WTC11 (cell line): ENCODE measurements at regions not wholly inside any gene's neighbourhood (a gene's known extent, or its start where the extent isn't known, plus 50 kb on each side); places are given as distances from the start of the nearest gene placed in this dataset.

ENCODE experiments used
- ATAC-seq: fragments of 200-7000 bp; cut with Tn5 transposase; 2 replicates; pipeline ENCODE4 v1.10.0; 2021; ENCODE audit warnings: mild to moderate bottlenecking, moderate library complexity
- CTCF ChIA-PET: fragments of 300-600 bp; sonication (Branson Sonifier 250); formaldehyde crosslinking; loops from one replicate; lab custom pipeline; 2021; ENCODE audit warnings: antibody characterized with exemption; lab: Charles Lee
- POLR2A ChIA-PET: fragments of 350-600 bp; sonication (Branson Sonifier 250); formaldehyde crosslinking; loops from one replicate; lab custom pipeline; 2021; ENCODE audit warnings: antibody characterized with exemption; lab: Charles Lee
- DNase-seq: peaks from one replicate; pipeline ENCODE4 v3.0.0; 2021; ENCODE audit warnings: low spot score
- H3K27ac Mint-ChIP-seq: 2 replicates; pipeline ENCODE4 v1.8.0; 2021; ENCODE audit warnings: mixed read lengths
- H3K27me3 Mint-ChIP-seq: 2 replicates; pipeline ENCODE4 v1.8.0; 2021; ENCODE audit warnings: low read depth, mild to moderate bottlenecking, moderate library complexity, mixed read lengths
- H3K36me3 Mint-ChIP-seq: 2 replicates; pipeline ENCODE4 v1.8.0; 2021; ENCODE audit warnings: mixed read lengths
- H3K4me1 Mint-ChIP-seq: 2 replicates; pipeline ENCODE4 v1.8.0; 2022; ENCODE audit warnings: mixed read lengths
- H3K4me3 Mint-ChIP-seq: 2 replicates; pipeline ENCODE4 v1.8.0; 2021; ENCODE audit warnings: mild to moderate bottlenecking, moderate library complexity, mixed read lengths
- H3K9me3 Mint-ChIP-seq: 2 replicates; pipeline ENCODE4 v1.8.0; 2021; ENCODE audit warnings: mixed read lengths
- ATF1 ChIP-seq: sonication (generic); formaldehyde crosslinking; IDR thresholded peaks from 2 replicates; pipeline ENCODE4 v1.8.1; 2023; ENCODE audit warnings: mild to moderate bottlenecking, moderate library complexity, missing genetic modification reagents
- GRHL2 ChIP-seq: fragments of 250-450 bp; sonication (Bioruptor Pico); IDR thresholded peaks from 2 replicates; pipeline ENCODE4 v1.8.0; 2022; ENCODE audit warnings: mild to moderate bottlenecking, moderate library complexity; ENCODE audit not compliant: insufficient replicate concordance, severe bottlenecking
- JUN ChIP-seq: sonication (generic); formaldehyde crosslinking; IDR thresholded peaks from 2 replicates; pipeline ENCODE4 v1.8.0; 2023; ENCODE audit warnings: mild to moderate bottlenecking, missing genetic modification reagents
- KAT7 ChIP-seq: sonication (generic); formaldehyde crosslinking; IDR thresholded peaks from 2 replicates; pipeline ENCODE4 v1.8.1; 2023; ENCODE audit warnings: missing genetic modification reagents, mild to moderate bottlenecking, borderline replicate concordance
- NFATC4 ChIP-seq: fragments of 250-450 bp; sonication (Bioruptor Pico); IDR thresholded peaks from 2 replicates; pipeline ENCODE4 v1.9.0; 2021; ENCODE audit warnings: mild to moderate bottlenecking
- RELA ChIP-seq: sonication (generic); formaldehyde crosslinking; IDR thresholded peaks from 2 replicates; pipeline ENCODE4 v1.8.1; 2022; ENCODE audit warnings: missing genetic modification reagents, mild to moderate bottlenecking, borderline replicate concordance
- SMAD3 ChIP-seq: sonication (generic); formaldehyde crosslinking; IDR thresholded peaks from 2 replicates; pipeline ENCODE4 v1.8.0; 2022; ENCODE audit warnings: missing genetic modification reagents, mild to moderate bottlenecking, borderline replicate concordance
- ZBTB21 ChIP-seq: sonication (generic); formaldehyde crosslinking; IDR thresholded peaks from 2 replicates; pipeline ENCODE4 v1.8.1; 2023; ENCODE audit warnings: mild to moderate bottlenecking, missing genetic modification reagents, borderline replicate concordance
- ZNF423 ChIP-seq: fragments of 250-450 bp; sonication (Bioruptor Pico); IDR thresholded peaks from 2 replicates; pipeline ENCODE4 v2.1.2; 2022; ENCODE audit warnings: mild to moderate bottlenecking, moderate library complexity
- TF ChIP-seq, protein P1 (sequence below): sonication (generic); formaldehyde crosslinking; IDR thresholded peaks from 2 replicates; pipeline ENCODE4 v1.8.0; 2023; ENCODE audit warnings: missing genetic modification reagents, mild to moderate bottlenecking, borderline replicate concordance
- TF ChIP-seq, protein P2 (sequence below): fragments of 200-600 bp; IDR thresholded peaks from 2 replicates; pipeline ENCODE4 v1.8.0; 2022; ENCODE audit warnings: antibody characterized with exemption
- TF ChIP-seq, protein P3 (sequence below): sonication (generic); formaldehyde crosslinking; IDR thresholded peaks from 2 replicates; pipeline ENCODE4 v1.8.1; 2023; ENCODE audit warnings: mild to moderate bottlenecking, missing genetic modification reagents
- TF ChIP-seq, protein P4 (sequence below): sonication (generic); formaldehyde crosslinking; IDR thresholded peaks from 2 replicates; pipeline ENCODE4 v1.8.1; 2023; ENCODE audit warnings: mild to moderate bottlenecking, missing genetic modification reagents, moderate library complexity
- TF ChIP-seq, protein P5 (sequence below): sonication (generic); formaldehyde crosslinking; IDR thresholded peaks from 2 replicates; pipeline ENCODE4 v1.8.0; 2023; ENCODE audit warnings: missing genetic modification reagents
- TF ChIP-seq, protein P6 (sequence below): sonication (generic); formaldehyde crosslinking; IDR thresholded peaks from 2 replicates; pipeline ENCODE4 v1.8.0; 2022; ENCODE audit warnings: mild to moderate bottlenecking, missing genetic modification reagents
- TF ChIP-seq, protein P7 (sequence below): sonication (generic); formaldehyde crosslinking; IDR thresholded peaks from 2 replicates; pipeline ENCODE4 v1.8.0; 2022; ENCODE audit warnings: mild to moderate bottlenecking, missing genetic modification reagents
- TF ChIP-seq, protein P8 (sequence below): sonication (generic); formaldehyde crosslinking; IDR thresholded peaks from 2 replicates; pipeline ENCODE4 v1.8.1; 2023; ENCODE audit warnings: mild to moderate bottlenecking, missing genetic modification reagents, borderline replicate concordance
- TF ChIP-seq, protein P9 (sequence below): sonication (generic); formaldehyde crosslinking; conservative IDR thresholded peaks from 2 replicates; pipeline ENCODE4 v1.8.1; 2022; ENCODE audit warnings: mild to moderate bottlenecking, missing genetic modification reagents

DNA sequence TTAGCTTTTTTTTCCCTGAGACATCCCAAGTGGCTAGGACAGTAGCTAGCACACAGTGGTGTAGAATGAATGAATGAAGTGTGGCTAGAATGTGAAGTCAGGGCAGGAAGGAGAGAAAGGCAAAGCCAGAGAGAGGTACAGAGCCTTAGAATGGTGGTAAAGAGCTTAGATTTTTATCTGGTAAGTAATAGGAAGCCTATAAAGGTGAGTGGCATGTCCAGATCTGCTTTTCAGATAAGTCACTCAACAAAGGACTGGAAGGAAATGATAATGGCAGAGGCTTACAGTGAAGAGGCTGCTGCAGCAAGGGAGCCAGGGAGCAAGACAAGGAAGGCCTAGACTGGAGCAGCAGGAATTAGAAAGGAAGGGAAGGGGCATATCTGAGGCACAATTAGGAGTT is 96.0 kb upstream of the PRDM1 start:
- no peak for DNase-seq
- POLR2A ChIA-PET, result no interaction called here
- peaks cover 100% of the 10 kb centered on the region for H3K27me3 Mint-ChIP-seq
- no peak overlapping the region for H3K4me3 Mint-ChIP-seq
- no peak for TF ChIP-seq ZNF423 (CRISPR knock-in tag)
- TF ChIP-seq, protein P1, sequence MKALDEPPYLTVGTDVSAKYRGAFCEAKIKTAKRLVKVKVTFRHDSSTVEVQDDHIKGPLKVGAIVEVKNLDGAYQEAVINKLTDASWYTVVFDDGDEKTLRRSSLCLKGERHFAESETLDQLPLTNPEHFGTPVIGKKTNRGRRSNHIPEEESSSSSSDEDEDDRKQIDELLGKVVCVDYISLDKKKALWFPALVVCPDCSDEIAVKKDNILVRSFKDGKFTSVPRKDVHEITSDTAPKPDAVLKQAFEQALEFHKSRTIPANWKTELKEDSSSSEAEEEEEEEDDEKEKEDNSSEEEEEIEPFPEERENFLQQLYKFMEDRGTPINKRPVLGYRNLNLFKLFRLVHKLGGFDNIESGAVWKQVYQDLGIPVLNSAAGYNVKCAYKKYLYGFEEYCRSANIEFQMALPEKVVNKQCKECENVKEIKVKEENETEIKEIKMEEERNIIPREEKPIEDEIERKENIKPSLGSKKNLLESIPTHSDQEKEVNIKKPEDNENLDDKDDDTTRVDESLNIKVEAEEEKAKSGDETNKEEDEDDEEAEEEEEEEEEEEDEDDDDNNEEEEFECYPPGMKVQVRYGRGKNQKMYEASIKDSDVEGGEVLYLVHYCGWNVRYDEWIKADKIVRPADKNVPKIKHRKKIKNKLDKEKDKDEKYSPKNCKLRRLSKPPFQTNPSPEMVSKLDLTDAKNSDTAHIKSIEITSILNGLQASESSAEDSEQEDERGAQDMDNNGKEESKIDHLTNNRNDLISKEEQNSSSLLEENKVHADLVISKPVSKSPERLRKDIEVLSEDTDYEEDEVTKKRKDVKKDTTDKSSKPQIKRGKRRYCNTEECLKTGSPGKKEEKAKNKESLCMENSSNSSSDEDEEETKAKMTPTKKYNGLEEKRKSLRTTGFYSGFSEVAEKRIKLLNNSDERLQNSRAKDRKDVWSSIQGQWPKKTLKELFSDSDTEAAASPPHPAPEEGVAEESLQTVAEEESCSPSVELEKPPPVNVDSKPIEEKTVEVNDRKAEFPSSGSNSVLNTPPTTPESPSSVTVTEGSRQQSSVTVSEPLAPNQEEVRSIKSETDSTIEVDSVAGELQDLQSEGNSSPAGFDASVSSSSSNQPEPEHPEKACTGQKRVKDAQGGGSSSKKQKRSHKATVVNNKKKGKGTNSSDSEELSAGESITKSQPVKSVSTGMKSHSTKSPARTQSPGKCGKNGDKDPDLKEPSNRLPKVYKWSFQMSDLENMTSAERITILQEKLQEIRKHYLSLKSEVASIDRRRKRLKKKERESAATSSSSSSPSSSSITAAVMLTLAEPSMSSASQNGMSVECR, result no peak
- TF ChIP-seq NFATC4 (CRISPR knock-in tag), result no peak
- TF ChIP-seq, protein P2, sequence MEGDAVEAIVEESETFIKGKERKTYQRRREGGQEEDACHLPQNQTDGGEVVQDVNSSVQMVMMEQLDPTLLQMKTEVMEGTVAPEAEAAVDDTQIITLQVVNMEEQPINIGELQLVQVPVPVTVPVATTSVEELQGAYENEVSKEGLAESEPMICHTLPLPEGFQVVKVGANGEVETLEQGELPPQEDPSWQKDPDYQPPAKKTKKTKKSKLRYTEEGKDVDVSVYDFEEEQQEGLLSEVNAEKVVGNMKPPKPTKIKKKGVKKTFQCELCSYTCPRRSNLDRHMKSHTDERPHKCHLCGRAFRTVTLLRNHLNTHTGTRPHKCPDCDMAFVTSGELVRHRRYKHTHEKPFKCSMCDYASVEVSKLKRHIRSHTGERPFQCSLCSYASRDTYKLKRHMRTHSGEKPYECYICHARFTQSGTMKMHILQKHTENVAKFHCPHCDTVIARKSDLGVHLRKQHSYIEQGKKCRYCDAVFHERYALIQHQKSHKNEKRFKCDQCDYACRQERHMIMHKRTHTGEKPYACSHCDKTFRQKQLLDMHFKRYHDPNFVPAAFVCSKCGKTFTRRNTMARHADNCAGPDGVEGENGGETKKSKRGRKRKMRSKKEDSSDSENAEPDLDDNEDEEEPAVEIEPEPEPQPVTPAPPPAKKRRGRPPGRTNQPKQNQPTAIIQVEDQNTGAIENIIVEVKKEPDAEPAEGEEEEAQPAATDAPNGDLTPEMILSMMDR, result no peak
- TF ChIP-seq, protein P3, sequence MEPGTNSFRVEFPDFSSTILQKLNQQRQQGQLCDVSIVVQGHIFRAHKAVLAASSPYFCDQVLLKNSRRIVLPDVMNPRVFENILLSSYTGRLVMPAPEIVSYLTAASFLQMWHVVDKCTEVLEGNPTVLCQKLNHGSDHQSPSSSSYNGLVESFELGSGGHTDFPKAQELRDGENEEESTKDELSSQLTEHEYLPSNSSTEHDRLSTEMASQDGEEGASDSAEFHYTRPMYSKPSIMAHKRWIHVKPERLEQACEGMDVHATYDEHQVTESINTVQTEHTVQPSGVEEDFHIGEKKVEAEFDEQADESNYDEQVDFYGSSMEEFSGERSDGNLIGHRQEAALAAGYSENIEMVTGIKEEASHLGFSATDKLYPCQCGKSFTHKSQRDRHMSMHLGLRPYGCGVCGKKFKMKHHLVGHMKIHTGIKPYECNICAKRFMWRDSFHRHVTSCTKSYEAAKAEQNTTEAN, result no peak
- TF ChIP-seq SMAD3 (CRISPR knock-in tag), result no peak
- TF ChIP-seq, protein P4, sequence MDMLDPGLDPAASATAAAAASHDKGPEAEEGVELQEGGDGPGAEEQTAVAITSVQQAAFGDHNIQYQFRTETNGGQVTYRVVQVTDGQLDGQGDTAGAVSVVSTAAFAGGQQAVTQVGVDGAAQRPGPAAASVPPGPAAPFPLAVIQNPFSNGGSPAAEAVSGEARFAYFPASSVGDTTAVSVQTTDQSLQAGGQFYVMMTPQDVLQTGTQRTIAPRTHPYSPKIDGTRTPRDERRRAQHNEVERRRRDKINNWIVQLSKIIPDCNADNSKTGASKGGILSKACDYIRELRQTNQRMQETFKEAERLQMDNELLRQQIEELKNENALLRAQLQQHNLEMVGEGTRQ (CRISPR knock-in tag), result no peak
- no peak for TF ChIP-seq GRHL2 (CRISPR knock-in tag)
- no peak for TF ChIP-seq JUN
- TF ChIP-seq, protein P5, sequence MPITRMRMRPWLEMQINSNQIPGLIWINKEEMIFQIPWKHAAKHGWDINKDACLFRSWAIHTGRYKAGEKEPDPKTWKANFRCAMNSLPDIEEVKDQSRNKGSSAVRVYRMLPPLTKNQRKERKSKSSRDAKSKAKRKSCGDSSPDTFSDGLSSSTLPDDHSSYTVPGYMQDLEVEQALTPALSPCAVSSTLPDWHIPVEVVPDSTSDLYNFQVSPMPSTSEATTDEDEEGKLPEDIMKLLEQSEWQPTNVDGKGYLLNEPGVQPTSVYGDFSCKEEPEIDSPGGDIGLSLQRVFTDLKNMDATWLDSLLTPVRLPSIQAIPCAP (CRISPR knock-in tag), result no peak
- TF ChIP-seq, protein P6, sequence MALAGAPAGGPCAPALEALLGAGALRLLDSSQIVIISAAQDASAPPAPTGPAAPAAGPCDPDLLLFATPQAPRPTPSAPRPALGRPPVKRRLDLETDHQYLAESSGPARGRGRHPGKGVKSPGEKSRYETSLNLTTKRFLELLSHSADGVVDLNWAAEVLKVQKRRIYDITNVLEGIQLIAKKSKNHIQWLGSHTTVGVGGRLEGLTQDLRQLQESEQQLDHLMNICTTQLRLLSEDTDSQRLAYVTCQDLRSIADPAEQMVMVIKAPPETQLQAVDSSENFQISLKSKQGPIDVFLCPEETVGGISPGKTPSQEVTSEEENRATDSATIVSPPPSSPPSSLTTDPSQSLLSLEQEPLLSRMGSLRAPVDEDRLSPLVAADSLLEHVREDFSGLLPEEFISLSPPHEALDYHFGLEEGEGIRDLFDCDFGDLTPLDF (CRISPR knock-in tag), result no peak
- TF ChIP-seq ZBTB21 (CRISPR knock-in tag), result no peak
- TF ChIP-seq, protein P7, sequence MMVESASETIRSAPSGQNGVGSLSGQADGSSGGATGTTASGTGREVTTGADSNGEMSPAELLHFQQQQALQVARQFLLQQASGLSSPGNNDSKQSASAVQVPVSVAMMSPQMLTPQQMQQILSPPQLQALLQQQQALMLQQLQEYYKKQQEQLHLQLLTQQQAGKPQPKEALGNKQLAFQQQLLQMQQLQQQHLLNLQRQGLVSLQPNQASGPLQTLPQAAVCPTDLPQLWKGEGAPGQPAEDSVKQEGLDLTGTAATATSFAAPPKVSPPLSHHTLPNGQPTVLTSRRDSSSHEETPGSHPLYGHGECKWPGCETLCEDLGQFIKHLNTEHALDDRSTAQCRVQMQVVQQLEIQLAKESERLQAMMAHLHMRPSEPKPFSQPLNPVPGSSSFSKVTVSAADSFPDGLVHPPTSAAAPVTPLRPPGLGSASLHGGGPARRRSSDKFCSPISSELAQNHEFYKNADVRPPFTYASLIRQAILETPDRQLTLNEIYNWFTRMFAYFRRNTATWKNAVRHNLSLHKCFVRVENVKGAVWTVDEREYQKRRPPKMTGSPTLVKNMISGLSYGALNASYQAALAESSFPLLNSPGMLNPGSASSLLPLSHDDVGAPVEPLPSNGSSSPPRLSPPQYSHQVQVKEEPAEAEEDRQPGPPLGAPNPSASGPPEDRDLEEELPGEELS (CRISPR knock-in tag), result no peak
- no peak for TF ChIP-seq ATF1
- no peak for TF ChIP-seq RELA
- TF ChIP-seq, protein P8, sequence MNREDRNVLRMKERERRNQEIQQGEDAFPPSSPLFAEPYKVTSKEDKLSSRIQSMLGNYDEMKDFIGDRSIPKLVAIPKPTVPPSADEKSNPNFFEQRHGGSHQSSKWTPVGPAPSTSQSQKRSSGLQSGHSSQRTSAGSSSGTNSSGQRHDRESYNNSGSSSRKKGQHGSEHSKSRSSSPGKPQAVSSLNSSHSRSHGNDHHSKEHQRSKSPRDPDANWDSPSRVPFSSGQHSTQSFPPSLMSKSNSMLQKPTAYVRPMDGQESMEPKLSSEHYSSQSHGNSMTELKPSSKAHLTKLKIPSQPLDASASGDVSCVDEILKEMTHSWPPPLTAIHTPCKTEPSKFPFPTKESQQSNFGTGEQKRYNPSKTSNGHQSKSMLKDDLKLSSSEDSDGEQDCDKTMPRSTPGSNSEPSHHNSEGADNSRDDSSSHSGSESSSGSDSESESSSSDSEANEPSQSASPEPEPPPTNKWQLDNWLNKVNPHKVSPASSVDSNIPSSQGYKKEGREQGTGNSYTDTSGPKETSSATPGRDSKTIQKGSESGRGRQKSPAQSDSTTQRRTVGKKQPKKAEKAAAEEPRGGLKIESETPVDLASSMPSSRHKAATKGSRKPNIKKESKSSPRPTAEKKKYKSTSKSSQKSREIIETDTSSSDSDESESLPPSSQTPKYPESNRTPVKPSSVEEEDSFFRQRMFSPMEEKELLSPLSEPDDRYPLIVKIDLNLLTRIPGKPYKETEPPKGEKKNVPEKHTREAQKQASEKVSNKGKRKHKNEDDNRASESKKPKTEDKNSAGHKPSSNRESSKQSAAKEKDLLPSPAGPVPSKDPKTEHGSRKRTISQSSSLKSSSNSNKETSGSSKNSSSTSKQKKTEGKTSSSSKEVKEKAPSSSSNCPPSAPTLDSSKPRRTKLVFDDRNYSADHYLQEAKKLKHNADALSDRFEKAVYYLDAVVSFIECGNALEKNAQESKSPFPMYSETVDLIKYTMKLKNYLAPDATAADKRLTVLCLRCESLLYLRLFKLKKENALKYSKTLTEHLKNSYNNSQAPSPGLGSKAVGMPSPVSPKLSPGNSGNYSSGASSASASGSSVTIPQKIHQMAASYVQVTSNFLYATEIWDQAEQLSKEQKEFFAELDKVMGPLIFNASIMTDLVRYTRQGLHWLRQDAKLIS, result no peak
- TF ChIP-seq, protein P9, sequence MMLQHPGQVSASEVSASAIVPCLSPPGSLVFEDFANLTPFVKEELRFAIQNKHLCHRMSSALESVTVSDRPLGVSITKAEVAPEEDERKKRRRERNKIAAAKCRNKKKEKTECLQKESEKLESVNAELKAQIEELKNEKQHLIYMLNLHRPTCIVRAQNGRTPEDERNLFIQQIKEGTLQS (CRISPR knock-in tag), result no peak
- no peak for TF ChIP-seq KAT7 (CRISPR knock-in tag)
- H3K36me3 Mint-ChIP-seq, result no peaks in the 10 kb centered on the region
- H3K9me3 Mint-ChIP-seq, result no peaks in the 10 kb centered on the region
- H3K4me1 Mint-ChIP-seq, result peaks cover 39% of the 10 kb centered on the region
- H3K27ac Mint-ChIP-seq, result no peak overlapping the region
- CTCF ChIA-PET, result interaction anchor here (0.6 to 1.9 kb wide), 4 partner anchors 9 to 233 kb away, joined by 3 to 5 read pairs (median 4); partner anchors contain the start of gene PRDM1
- no peak for ATAC-seq
